Astrocyte of the spinal cord (primary cell): ENCODE measurements at regions not wholly inside any gene's neighbourhood (a gene's known extent, or its start where the extent isn't known, plus 50 kb on each side); places are given as distances from the start of the nearest gene placed in this dataset.

Experiments
- DNase-seq: peaks from one replicate; pipeline ENCODE4 v3.0.0; 2011; ENCODE audit warnings: low read depth, low spot score
- H3K4me3 ChIP-seq: 2 replicates; pipeline ENCODE4 v1.5.1; 2011; ENCODE audit warnings: low read depth, mild to moderate bottlenecking, low read length, moderate library complexity
- CTCF ChIP-seq: IDR thresholded peaks from 2 replicates; pipeline ENCODE4 v1.5.1; 2012; ENCODE audit warnings: low read depth, mild to moderate bottlenecking, low read length, inconsistent platforms
- in situ Hi-C: cut with HindIII; loops from 2 replicates; pipeline ENCODE4 v1.10.0; 2017; ENCODE audit warnings: low sequenced_read_pairs

- in situ Hi-C loops, result no loop called here
- TF ChIP-seq CTCF, result no peak
- H3K4me3 ChIP-seq, result no peak overlapping the region
- no peak for DNase-seq
Measured at GRCh38 chr2:167400546-167400945, 512.3 kb downstream of the XIRP2 start.

GRCh38 chr2:167398873-167399272 is 510.6 kb downstream of the XIRP2 start:
- TF ChIP-seq CTCF, result no peak
- no peak overlapping the region for H3K4me3 ChIP-seq
- DNase-seq, result no peak
- in situ Hi-C loops, result no loop called here

- TF ChIP-seq CTCF, result no peak
- no peak overlapping the region for H3K4me3 ChIP-seq
- no peak for DNase-seq
- in situ Hi-C loops, result no loop called here
Measured at GRCh38 chr2:167388901-167389300, 500.6 kb downstream of the XIRP2 start.

GRCh38 chr2:167388497-167388896 is 500.2 kb downstream of the XIRP2 start:
- in situ Hi-C loops, result no loop called here
- no peak for DNase-seq

GRCh38 chr2:167386694-167387093 is 498.4 kb downstream of the XIRP2 start:
- no peak for TF ChIP-seq CTCF
- DNase-seq, result no peak
- in situ Hi-C loops, result no loop called here
- no peak overlapping the region for H3K4me3 ChIP-seq

More at GRCh38 chr2:167388497-167388896, 500.2 kb downstream of the XIRP2 start:
- H3K4me3 ChIP-seq, result no peak overlapping the region
- no peak for TF ChIP-seq CTCF

- no peak for DNase-seq
- in situ Hi-C loops, result no loop called here
- no peak overlapping the region for H3K4me3 ChIP-seq
- no peak for TF ChIP-seq CTCF
Measured at GRCh38 chr2:167383610-167384194, 495.4 kb downstream of the XIRP2 start.

GRCh38 chr2:167381349-167381748 is 493.1 kb downstream of the XIRP2 start:
- no peak overlapping the region for H3K4me3 ChIP-seq
- TF ChIP-seq CTCF, result no peak
- no peak for DNase-seq
- in situ Hi-C loops, result no loop called here
